NCI-H2081 (cell line): ENCODE measurements at regions not wholly inside any gene's neighbourhood (a gene's known extent, or its start where the extent isn't known, plus 50 kb on each side); places are given as distances from the start of the nearest gene placed in this dataset.

Experiments
- DNase-seq, 2 experiments: peaks; one replicate each; lab custom pipeline; 2025; lab: John Stamatoyannopoulos, UW

DNA sequence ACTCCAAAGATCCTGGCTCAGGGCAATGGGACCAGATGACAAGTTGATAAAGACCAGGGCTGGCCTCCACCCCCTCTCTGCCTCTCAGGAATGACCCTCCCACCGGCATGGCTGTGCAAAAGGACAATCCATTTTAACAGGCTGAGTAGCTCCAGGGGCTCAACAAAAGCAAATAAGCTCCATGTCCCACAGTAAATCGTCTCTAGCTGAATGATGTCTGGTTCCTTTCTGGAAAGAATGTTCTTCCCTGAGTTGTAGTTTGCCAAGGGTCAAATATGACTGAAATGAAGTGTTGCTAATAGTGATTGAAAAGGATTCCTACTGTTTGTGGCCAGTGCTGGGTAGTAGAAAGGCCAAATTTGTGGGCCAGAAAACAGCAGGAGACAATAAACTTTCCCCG, 434.4 kb upstream of the ETAA1 start:
- no peak for DNase-seq

DNA sequence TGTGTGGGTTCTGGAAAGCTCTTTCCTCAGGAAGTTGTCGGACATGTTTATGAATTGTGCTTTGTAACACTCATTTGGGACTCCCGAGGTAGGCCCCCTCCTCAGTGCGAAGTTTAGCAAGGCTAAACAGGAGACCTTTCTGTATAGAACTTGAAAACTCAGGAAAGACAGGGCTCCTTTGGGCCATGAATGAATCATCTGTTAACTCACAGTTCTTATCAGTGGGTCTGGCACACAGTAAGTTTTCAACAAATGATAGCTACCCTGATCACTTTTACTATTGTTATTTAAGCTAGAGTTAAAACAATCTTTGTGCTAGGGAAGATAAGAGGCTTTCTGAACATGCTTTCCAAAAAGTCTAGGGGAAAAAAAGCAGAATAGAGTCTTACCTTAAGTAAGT, 430.5 kb upstream of the ETAA1 start:
- no peak for DNase-seq

DNA sequence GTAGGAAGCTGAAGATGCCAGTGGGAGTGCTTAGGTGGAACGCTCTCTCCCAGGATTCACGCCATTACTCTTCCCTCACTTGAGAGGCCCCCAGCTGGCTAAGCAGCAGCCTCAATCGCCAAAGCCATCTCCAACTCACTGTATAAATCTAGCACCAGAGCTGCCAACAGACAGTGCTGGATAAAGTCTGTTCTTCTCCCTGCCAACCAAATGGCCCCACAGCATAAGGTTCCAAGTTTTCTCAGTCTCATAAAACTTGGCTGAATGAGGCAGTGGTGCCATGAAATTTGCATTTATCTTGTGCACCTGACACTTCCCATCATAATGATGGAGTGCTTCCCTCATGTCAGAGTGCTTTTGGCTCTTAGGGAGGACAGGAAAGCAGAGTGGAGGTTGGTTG, 428.2 kb upstream of the ETAA1 start:
- DNase-seq, result no peak

DNA sequence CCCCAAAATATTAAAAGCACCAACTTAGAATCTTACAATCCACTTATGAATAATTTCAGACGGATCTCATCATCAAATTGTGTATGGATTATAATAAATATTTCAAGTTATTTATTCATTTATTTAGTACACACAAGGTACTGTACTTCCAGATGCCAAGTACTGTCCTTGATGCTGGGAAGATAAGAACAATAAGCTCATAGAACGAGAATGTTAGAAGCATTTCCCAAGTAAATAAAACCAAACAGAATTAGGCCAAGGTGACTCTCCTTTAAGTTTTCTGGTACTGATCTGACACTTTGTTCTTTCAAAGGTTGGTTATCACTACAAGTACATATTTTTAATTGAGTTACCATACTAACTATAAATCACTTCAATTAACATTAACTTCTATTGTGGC, 416.1 kb upstream of the ETAA1 start:
- DNase-seq, result no peak

DNA sequence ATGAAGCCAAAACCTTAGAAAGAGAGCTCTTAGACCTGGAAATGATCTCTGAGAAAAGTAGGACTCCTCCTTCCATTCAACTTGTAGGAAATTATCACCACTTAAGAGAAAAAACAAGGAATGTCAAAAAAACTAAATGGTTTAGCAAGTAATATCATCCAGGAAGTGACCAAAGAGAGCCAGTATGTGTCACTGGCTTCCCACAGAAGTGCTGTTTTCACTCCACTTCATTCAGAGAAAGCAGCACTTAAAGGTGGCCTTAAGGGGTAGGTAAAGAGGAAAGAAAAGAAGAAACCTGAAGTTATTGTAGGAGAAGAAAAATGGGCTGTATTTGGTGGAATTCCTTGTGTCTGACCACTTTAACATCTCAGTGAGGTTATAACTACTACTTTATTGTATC, 414.4 kb upstream of the ETAA1 start:
- DNase-seq, result no peak

DNA sequence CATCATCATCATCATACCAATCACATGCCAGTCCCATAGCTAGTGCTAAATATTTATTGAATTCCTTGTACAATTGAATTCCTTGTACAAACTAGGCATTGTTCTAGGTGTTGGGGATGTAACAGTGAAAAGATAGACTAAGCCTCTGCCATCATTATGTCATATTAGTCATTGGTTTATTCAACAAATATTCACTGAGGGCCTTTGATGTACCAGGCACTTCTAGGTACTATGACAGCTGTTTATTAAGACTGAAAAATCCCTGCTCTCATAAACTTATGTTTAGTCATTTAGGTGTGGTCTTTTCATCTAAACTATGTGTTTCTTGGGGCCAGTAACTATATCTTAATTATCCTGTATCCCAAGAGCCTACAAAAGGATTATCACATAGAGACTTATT, 412.3 kb upstream of the ETAA1 start:
- no peak for DNase-seq

DNA sequence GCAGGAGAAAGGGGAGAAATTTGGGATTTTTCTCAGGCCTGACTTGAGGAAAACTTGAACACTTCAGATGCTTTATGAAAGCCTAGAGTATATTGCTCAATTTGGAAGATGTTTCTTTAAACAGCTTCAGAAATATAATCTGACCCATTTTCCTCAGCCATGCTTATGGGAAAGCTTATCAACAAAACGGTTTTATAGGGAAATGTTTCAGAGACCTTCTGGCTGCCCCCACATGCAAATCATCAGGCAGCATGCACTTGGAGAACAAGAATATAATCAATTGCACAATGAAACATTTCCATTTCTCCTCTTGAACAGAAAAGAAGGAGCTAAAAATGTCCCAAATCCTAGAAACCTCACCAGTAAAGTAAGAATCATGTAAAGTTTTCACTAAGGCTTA, 411.2 kb upstream of the ETAA1 start:
- no peak for DNase-seq

DNA sequence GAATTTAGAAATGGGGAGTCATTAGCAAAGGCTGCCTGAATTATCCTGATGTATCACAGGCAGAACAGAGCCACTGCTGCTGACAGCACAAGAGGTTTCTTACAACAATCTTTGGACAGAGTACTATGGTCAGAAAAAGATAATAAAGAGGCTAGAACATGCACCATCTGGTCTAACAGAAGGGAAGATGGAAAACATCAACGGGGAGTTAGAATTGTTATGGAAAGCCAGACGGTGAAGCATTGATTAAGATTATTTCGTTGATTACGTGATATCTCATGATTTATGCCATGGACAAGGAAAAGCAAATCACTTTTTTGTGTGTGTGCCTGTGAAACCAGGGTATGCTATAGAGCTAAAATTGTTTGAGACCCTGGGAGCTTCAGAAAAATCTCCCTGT, 409.4 kb upstream of the ETAA1 start:
- no peak for DNase-seq

DNA sequence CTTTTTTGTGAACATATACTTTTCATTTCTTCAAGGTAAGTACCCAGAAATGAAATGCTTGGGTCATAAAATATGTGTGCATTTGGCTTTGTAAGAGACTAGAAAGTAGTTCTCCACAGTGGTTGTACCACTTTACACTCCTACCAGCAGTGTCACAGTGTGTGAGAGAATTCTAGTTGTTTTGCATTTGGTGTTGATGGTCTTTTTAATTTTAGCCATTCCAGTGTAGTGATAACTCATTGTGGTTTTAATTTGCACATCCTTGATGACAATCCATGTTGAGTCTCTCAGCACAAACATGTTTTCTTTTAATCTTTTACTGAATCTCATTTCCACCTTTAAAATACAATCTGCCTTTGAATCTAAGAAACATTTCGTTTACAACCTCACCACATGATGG, 402.5 kb upstream of the ETAA1 start:
- DNase-seq, result no peak

DNA sequence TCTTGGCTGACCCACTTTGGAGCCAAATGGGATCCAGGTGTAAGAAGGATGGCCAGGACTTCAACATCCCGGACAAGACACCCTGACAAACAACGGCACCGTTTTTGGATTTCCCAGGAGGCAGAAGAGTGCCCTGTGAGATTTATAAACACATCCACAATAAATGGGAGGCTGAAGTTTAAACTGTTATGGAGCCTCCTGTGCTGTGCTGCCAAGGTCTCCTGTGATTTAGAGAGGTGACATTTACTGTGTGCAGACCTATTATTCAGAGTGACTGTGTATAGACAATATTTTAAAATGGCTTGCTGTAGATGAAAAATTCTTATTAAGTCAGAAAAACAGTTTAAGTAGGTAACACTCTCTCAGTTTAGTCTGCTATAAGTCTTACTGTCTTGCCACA, 401.5 kb upstream of the ETAA1 start:
- no peak for DNase-seq

DNA sequence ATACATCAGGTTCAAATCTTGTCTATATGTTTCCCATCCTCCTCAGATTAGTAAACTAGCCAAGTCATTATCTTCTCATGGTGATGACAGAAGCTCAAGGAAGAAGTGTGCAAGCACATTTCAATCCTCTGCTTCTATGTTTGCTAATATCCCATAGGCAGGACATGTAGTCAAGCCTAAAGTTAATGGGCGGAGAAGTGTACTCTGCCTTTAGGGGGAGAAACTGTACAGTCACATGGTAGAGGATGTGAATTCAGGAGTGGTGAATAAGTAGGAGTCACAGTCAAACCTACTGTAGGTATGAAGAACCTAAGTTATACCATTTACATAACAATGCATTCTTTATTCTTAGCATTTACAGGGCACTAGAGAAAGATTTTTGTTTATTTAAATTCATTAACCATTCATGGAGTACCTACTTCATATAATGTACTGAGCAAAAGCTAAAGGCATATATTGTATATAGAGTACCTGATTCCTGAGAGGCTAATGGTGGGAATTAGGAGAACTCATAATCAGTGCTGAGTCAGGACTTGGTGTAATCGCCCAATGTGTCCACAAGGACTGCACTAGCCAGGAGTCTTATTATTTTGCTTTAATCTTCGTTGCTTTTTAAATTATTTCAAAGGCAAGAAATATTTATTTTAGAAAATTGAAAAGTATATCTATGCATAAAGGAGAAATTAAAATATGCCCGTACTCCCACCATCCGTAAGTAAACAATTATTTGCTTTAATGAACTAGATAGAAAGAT, 394.3 kb upstream of the ETAA1 start:
- no peak for DNase-seq

DNA sequence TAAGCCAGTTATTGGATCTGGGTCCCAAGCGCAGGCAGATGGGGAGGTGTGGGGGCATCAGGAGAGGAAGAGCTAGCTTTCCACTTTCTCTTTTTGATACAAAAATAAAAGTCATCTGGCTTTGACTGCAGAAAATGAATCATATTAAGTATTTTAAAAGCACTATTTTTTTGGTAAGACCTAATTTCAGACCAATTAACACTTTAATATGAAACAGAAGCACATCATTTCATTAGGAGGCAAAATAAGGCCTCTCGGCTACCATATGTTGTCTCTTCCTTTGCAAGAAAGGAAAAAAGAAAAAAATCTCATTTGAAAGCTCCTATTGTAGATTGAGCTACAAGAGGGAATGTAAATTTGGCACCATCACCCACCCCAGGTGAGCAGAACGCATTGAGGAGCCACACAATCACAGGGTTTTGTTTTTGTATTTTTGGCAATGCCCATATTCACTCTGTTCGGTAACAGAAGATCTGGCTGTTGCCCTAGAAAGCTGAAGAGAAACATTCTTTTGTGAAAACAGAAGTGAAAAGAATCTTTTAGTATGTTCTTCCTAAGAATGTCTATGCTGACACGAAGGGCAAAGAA, 390.7 kb upstream of the ETAA1 start:
- no peak for DNase-seq

DNA sequence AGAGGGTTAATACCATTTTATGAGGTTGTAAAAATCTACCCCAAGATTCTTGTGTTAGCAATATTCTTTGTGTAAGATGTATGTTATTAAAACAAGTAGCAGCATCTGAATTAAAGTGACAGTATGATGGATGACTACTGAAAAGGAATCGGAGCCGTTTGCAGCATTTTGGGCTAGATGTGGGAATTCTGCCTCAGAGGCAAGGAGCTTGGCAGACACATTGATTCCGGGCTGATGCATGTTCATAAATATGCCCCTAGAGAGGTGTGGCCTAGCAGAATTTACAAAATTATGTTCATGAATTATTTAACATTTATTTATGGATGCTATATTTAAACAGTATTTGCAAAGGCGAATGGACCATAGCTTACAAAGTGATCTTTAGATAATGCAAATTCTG, 389.0 kb upstream of the ETAA1 start:
- no peak for DNase-seq

DNA sequence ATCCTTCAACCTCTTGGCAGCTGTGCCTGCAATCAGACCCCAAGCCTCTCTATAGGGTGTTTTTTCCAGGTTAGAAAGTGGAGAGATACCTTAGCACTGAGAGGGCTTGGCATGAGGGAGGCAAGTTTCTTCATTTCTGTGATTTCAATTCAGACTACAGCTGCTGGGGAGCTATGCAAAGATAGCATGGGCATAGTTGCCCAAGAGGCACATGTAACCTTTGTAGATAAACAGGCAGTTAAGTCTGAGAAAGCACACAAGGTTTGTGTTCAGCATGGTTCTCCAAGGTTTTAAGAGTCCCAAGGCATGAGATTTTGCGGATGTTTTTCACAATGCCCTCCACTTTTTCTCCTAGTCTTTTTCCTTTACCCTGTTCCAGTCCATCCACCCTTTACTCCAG, 385.0 kb upstream of the ETAA1 start:
- no peak for DNase-seq

DNA sequence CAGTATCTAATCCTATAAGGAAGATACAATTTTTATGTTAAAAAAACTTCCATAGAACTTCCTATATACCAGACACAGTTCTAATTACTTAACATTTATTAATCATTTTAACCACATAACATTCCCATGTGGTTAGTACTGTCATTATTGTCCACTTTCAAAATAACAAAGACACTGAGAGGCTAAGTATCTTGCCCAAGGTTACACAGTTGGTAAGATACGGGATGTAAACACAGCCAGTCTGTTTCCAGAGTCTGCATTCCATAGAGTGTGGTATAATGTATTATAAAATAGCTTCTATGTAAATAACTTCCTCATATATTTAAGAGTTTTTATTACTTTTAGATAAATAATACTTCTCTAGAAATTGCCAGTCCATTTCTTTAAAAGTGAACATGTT, 383.3 kb upstream of the ETAA1 start:
- no peak for DNase-seq

DNA sequence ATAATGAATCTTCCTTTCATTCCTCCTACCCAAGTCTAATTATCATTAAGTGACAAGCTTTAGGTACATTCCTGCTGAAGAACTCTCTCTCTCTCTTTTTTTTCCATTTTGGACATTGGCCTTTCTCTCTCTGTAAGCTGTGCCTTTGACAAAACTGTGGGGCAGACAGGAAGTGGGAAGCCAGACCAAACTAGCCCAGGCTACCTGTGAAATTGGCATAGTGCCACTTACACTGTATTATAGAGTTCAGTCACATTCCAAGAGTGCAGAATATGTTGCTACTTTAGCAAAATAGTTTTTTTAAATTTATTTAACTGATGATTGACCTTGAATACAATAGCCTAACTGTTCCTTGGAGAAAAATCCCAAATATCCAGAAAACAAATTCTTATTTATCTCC, 381.5 kb upstream of the ETAA1 start:
- DNase-seq, result no peak

DNA sequence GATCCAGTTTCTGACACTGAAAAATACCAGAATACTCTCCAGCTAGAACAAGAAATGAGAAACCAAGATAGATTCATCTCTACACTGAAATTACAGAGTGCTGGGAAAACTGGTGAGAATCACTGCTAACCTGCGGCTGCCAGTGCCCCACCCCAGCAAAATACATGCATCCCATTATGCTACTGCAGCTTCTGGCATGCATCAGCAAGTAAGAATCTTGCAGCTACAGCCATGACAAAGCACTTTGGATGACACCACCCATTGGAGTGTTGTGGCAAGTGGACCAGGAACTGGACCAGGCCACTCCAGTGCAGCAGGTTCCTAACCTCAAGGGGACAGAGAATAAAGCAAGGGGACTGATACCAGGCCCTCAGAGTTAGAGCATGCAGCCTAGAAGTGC, 378.8 kb upstream of the ETAA1 start:
- DNase-seq, result no peak

DNA sequence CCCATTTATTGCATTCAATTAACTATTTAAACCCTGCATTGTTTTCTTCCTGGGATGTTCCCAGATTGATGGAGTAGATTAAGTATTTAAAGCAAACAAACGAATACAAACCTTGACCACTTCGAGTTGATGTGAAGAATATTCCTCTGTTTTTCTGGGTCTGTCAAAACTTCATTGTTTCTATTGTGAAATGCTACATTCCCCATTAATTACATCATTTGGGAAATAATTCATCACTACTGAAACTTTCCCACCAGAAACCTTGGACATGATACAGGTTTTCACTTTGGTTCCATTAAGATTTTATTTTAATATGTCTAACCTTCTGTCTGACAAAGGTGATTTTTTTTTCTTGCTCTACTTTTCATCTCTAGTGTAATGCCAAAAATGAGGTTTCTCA, 365.1 kb upstream of the ETAA1 start:
- DNase-seq, result no peak

DNA sequence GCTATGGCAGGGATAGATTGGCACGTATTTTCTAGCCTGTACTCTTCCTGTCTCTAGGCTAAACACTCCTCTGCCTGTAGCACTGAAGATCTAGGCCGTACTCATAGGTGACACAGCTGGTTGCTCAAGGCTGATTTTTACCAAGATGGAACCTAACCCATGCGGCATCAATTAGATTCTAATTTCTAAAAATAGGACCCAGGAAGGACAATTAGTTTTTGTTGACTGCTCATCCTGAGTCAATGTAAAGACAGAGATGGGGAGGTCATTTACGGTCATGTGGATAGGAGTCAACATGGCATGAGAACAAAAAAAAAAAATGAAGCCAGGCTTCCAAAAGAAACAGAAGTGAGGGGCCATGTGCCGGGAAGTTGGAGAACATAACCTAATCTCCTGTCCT, 360.7 kb upstream of the ETAA1 start:
- DNase-seq, result peak in 1 of 2 experiments; percentile 23

DNA sequence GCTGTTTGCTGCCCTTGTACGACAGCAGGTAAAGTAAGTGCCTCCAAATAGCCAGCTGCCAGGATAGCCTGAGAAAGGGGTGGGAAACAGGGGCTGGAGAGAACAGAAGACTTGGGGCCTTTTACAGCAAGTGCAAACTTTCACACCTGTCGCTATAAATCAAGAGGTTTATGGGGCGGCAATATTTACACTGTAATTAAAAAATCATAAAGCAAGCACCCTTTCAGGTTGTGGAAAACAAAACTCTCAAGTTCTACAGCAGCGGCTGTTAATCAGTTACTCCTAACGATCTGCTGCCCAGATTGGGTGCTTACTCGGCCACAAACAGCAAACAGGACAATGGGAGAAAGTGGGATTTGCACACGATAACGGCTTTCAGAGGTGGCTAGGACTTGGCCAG, 359.5 kb upstream of the ETAA1 start:
- DNase-seq, result peak; percentile 57 to 93

DNA sequence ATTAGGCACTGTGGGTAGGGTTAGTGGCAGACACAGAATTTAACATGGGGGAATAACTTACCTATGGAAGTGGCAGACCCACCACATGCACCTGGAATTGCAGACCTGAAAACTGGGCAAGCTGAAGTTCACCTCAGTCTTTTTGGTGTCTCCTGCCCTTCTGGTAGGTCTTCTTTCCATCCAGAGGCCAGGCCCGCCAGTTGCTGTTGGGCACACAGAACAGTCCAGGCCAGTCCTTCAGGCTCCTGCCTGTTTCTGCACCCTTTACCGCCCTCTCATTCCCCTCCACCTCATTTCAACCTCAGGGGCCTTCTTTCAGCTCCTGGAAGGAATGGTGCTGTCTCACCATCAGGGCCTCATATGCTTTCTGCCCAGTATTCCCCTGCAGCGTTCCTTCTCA, 358.9 kb upstream of the ETAA1 start:
- DNase-seq, result peak in 1 of 2 experiments; percentile 45

DNA sequence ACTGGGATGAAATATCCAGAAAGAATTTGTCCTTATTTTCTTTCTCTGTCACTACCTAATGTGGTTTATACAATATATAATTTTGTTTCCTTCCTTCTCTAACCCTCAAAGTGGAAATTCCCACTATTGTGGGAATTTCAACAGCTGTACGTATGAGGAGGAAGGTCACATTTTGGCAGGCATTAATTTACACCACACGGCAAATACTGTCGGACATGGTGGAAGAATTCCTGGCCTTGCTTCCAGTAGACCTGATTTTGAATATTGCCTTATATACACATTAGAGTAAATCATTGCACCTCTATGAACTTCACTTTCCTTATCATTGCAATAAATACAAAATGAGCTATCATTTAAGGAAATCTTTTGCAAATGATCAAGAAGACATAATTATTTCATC, 358.1 kb upstream of the ETAA1 start:
- DNase-seq, result no peak

DNA sequence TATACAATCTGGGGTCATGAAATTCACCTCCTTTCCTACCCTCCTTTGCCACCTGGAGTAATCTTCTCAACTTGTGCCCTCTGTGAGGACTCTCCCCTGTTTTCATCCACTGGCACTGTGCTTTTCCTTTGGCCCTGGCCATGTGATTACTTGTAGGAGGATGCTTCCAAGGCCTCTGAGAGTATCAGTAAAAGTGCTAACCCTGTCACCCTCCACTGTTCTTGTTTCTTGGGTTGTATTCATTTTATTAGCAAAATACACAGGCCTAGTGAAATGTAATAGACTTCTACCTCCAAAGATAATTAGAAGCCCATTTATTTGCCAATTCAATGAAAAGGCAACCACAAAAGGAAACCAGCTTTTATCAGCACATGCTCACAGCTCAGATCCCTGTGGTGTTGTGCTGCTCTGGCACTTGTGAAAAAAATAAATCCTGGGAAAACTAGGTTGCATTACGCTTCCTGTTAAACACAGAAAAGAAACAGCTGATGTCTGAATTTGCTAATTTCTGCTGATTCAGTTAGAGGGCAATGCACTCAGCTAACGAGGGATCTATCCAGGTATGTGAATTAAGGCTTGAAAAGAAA, 357.5 kb upstream of the ETAA1 start:
- DNase-seq, result peak in 1 of 2 experiments; percentile 31

DNA sequence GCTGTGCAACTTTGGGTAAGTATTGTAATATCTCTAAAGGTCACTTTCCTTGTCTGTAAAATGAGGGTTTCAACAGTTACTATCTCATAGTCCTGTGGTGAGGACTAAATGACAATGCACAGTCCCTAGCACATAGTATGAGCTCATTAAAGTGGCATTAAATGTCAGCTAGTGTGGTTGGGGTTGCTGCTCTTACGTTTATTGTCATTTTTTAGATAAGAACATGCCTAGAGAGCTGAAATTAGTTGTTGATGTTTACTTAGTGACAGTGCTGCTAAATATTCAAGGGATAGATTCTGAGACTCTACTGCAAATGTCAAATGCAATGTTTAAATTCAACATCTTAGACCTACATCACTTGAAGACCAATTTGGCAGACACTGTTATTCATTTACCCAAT, 356.1 kb upstream of the ETAA1 start:
- no peak for DNase-seq
